HepG2 (cell line): ENCODE measurements at regions not wholly inside any gene's neighbourhood (a gene's known extent, or its start where the extent isn't known, plus 50 kb on each side); places are given as distances from the start of the nearest gene placed in this dataset.

ENCODE experiments used
- ATAC-seq: fragments of 200-7000 bp; cut with Tn5 transposase; 3 replicates; pipeline ENCODE4 v1.9.1; 2020; ENCODE audit warnings: mild to moderate bottlenecking, moderate library complexity
- BruUV-seq: library from RNA; stranded (reverse); fragments of 400-500 nt; replicated peaks from 2 replicates; lab custom pipeline; 2021; lab: Mats Ljungman, UMichigan
- CTCF ChIA-PET: fragments of 300-600 bp; formaldehyde crosslinking; extraction: SDS; loops from one replicate; lab custom pipeline; 2021; ENCODE audit warnings: low total read pairs, inconsistent platforms, low intra/inter-chr PET ratio; lab: Yijun Ruan, JAX
- POLR2A ChIA-PET: fragments of 350-600 bp; sonication (Branson Sonifier 250); formaldehyde crosslinking; loops from one replicate; lab custom pipeline; 2020; ENCODE audit warnings: antibody characterized with exemption, inconsistent platforms; lab: Yijun Ruan, JAX
- DNase-seq: peaks from one replicate; pipeline ENCODE4 v3.0.0-alpha.2; 2015; ENCODE audit warnings: low spot score
- FAIRE-seq: peaks from 3 replicates; lab custom pipeline; 2011; peaks lifted over from hg19 to GRCh38; lab: Jason Lieb, UNC
- H2AFZ ChIP-seq: one replicate; pipeline ENCODE4 v1.6.1; 2011; ENCODE audit warnings: low read length, inconsistent platforms
- H3K27ac ChIP-seq: fragments of 300-600 bp; 3 replicates; pipeline ENCODE4 v1.8.0; 2011; ENCODE audit warnings: mixed run types, mild to moderate bottlenecking, mixed read lengths, low read length, inconsistent platforms; ENCODE audit not compliant: insufficient read depth; ENCODE audit errors: extremely low read length
- H3K27me3 ChIP-seq, 2 experiments: fragments of 200-600 bp in 1 of 2; 2 replicates in 1 of 2; 3 replicates in 1 of 2; pipeline versions ENCODE4 v1.6.0 to v1.8.0; 2011; ENCODE audit warnings: low read length in 2 of 2, mild to moderate bottlenecking in 2 of 2, moderate library complexity in 2 of 2, inconsistent platforms in 1 of 2; ENCODE audit not compliant: insufficient read depth in 2 of 2, control insufficient read depth in 1 of 2
- H3K36me3 ChIP-seq, 2 experiments: fragments of 200-600 bp in 1 of 2; replicated peaks in 1 of 2; 2 replicates in 1 of 2; 3 replicates in 1 of 2; pipeline versions ENCODE4 v1.5.1 to v1.8.0; 2011; ENCODE audit warnings: low read length in 2 of 2, inconsistent platforms in 1 of 2; ENCODE audit not compliant: insufficient read depth in 2 of 2, control insufficient read depth in 1 of 2
- H3K4me1 ChIP-seq: 2 replicates; pipeline ENCODE4 v1.5.1; 2012; ENCODE audit warnings: low read length, inconsistent platforms; ENCODE audit not compliant: insufficient read depth
- H3K4me2 ChIP-seq: 2 replicates; pipeline ENCODE4 v1.6.0; 2011; ENCODE audit warnings: low read depth, low read length, inconsistent platforms
- H3K4me3 ChIP-seq, 3 experiments: fragments of 200-600 bp in 1 of 3; sonication (generic), shearing (Covaris generic) in 1 of 3; replicated peaks in 1 of 3; 2 replicates each; pipeline ENCODE4 v1.5.1; 2011 to 2016; ENCODE audit warnings: low read length in 3 of 3, inconsistent platforms in 2 of 3, low read depth in 2 of 3, mild to moderate bottlenecking in 2 of 3, control low read depth in 1 of 3, mixed read lengths in 1 of 3; ENCODE audit not compliant: insufficient read depth in 1 of 3
- H3K79me2 ChIP-seq: one replicate; pipeline ENCODE4 v1.6.1; 2011; ENCODE audit warnings: low read length, inconsistent platforms; ENCODE audit not compliant: insufficient read depth
- H3K9ac ChIP-seq: 2 replicates; pipeline ENCODE4 v1.6.0; 2011; ENCODE audit warnings: mild to moderate bottlenecking, low read depth, low read length, inconsistent platforms; ENCODE audit not compliant: insufficient read depth
- H3K9me3 ChIP-seq: 2 replicates; pipeline ENCODE4 v1.5.1; 2012; ENCODE audit warnings: mild to moderate bottlenecking, low read length
- H4K20me1 ChIP-seq: 2 replicates; pipeline ENCODE4 v1.6.0; 2011; ENCODE audit warnings: inconsistent platforms, mild to moderate bottlenecking, low read length, moderate library complexity; ENCODE audit not compliant: insufficient read depth
- ARHGAP35 ChIP-seq: sonication (generic); formaldehyde crosslinking; IDR thresholded peaks from 2 replicates; pipeline ENCODE4 v1.9.0; 2022; ENCODE audit warnings: mild to moderate bottlenecking, inconsistent platforms, moderate library complexity, missing genetic modification reagents, borderline replicate concordance
- BORCS8-MEF2B ChIP-seq: sonication (generic); formaldehyde crosslinking; IDR thresholded peaks from 2 replicates; pipeline ENCODE4 v1.8.0; 2022; ENCODE audit warnings: mild to moderate bottlenecking, missing genetic modification reagents
- HOXA7 ChIP-seq: sonication (generic); formaldehyde crosslinking; IDR thresholded peaks from 2 replicates; pipeline ENCODE4 v1.8.1; 2022; ENCODE audit warnings: mild to moderate bottlenecking, missing genetic modification reagents, moderate library complexity
- MEIS1 ChIP-seq: sonication (generic); formaldehyde crosslinking; IDR thresholded peaks from 2 replicates; pipeline ENCODE4 v1.9.0; 2021; ENCODE audit warnings: mild to moderate bottlenecking, missing genetic modification reagents, moderate library complexity, borderline replicate concordance
- PRDM15 ChIP-seq: sonication (generic); formaldehyde crosslinking; IDR thresholded peaks from 2 replicates; pipeline ENCODE4 v1.4.0; 2020; ENCODE audit warnings: missing genetic modification reagents
- PREB ChIP-seq: sonication (generic); formaldehyde crosslinking; IDR thresholded peaks from 2 replicates; pipeline ENCODE4 v1.4.0; 2020; ENCODE audit warnings: missing genetic modification reagents
- SMAD9 ChIP-seq: sonication (generic); formaldehyde crosslinking; IDR thresholded peaks from 2 replicates; pipeline ENCODE4 v1.5.1; 2020; ENCODE audit warnings: mild to moderate bottlenecking, missing genetic modification reagents
- SOX6 ChIP-seq, 2 experiments: fragments of 450-650 bp in 1 of 2; sonication (generic) in 1 of 2; formaldehyde crosslinking in 1 of 2; IDR thresholded peaks; 2 replicates each; pipeline versions ENCODE4 v1.4.0 to v1.6.1; 2017 to 2020; ENCODE audit warnings: antibody characterized with exemption in 1 of 2, mild to moderate bottlenecking in 1 of 2, missing genetic modification reagents in 1 of 2
- ZBTB7A ChIP-seq: sonication (generic); formaldehyde crosslinking; IDR thresholded peaks from 2 replicates; pipeline ENCODE4 v1.8.0; 2022; ENCODE audit warnings: mild to moderate bottlenecking, missing genetic modification reagents
- ZNF382 ChIP-seq: sonication (generic); formaldehyde crosslinking; IDR thresholded peaks from 2 replicates; pipeline ENCODE4 v1.5.0; 2020; ENCODE audit warnings: missing genetic modification reagents, mild to moderate bottlenecking, borderline replicate concordance
- ZNF484 ChIP-seq: sonication (generic); formaldehyde crosslinking; IDR thresholded peaks from 2 replicates; pipeline ENCODE4 v1.5.1; 2020; ENCODE audit warnings: mild to moderate bottlenecking, low read depth, missing genetic modification reagents, borderline replicate concordance
- ZNF510 ChIP-seq: sonication (generic); formaldehyde crosslinking; IDR thresholded peaks from 2 replicates; pipeline ENCODE4 v1.4.0; 2020; ENCODE audit warnings: low read depth, mild to moderate bottlenecking, missing genetic modification reagents
- ZNF747 ChIP-seq: sonication (generic); formaldehyde crosslinking; IDR thresholded peaks from 2 replicates; pipeline ENCODE4 v1.8.1; 2023; ENCODE audit warnings: missing genetic modification reagents, mild to moderate bottlenecking, borderline replicate concordance
- WGBS: methylation state at CpG from one replicate; pipeline ENCODE4 v1.1.6; 2017; ENCODE audit warnings: low lambda C conversion rate; 5-methylcytosine and 5-hydroxymethylcytosine counted together
- in situ Hi-C: cut with HindIII; loops from 2 replicates; pipeline ENCODE4 v1.10.0; 2017; ENCODE audit warnings: low pct_unique_long_range_greater_than_20kb; ENCODE audit not compliant: extremely low pct_ligation_motif_present
- intact Hi-C: fragments of 100-400 bp; cut with micrococcal nuclease; formaldehyde crosslinking; loops from one replicate; pipeline ENCODE4 v1.10.0; 2022; ENCODE audit not compliant: unreplicated experiment
- TF ChIP-seq, protein P1 (sequence below): sonication (generic); formaldehyde crosslinking; IDR thresholded peaks from 2 replicates; pipeline ENCODE4 v1.4.0; 2020; ENCODE audit warnings: mild to moderate bottlenecking, missing genetic modification reagents
- TF ChIP-seq, protein P2 (sequence below): sonication (generic); formaldehyde crosslinking; IDR thresholded peaks from 2 replicates; pipeline ENCODE4 v1.5.0; 2020; ENCODE audit warnings: mild to moderate bottlenecking, missing genetic modification reagents, borderline replicate concordance
- TF ChIP-seq, protein P3 (sequence below): sonication (generic); formaldehyde crosslinking; IDR thresholded peaks from 2 replicates; pipeline ENCODE4 v1.8.0; 2022; ENCODE audit warnings: missing genetic modification reagents, mild to moderate bottlenecking, inconsistent platforms, borderline replicate concordance

GRCh38 chr12:124450376-124450750 is 117.0 kb downstream of the NCOR2 start:
- H2AFZ ChIP-seq: no peak overlapping the region
- BruUV-seq: no TSS peak
- ChIA-PET CTCF (no interaction called here), POLR2A (no interaction called here)
- no peak overlapping the region for H3K4me3 ChIP-seq
- in situ Hi-C loops (no loop called here), intact Hi-C loops (no loop called here)
- no peaks in the 10 kb centered on the region for H3K4me1 ChIP-seq
- no peaks in the 10 kb centered on the region for H3K27me3 ChIP-seq
- no peaks in the 10 kb centered on the region for H4K20me1 ChIP-seq
- H3K79me2 ChIP-seq: no peaks in the 10 kb centered on the region
- no peak overlapping the region for H3K4me2 ChIP-seq
- H3K27ac ChIP-seq: no peak overlapping the region
- DNase-seq: no peak
- FAIRE-seq: no peak
- H3K36me3 ChIP-seq: peaks cover under 1 to 17% of the 10 kb centered on the region in 2 experiments
- H3K9ac ChIP-seq: no peak overlapping the region
- 98% methylated on average over 14 of the region's 15 CpGs for whole genome bisulfite sequencing
- ATAC-seq: no peak
- no peaks in the 10 kb centered on the region for H3K9me3 ChIP-seq
- TF ChIP-seq ZBTB7A (no peak), HOXA7 (CRISPR knock-in tag) (no peak), SOX6 (IDR thresholded peaks at IDR 0.05) (no peak), SOX6 (CRISPR knock-in tag; IDR thresholded peaks at IDR 0.05) (no peak), ZNF747 (CRISPR knock-in tag) (no peak), MEIS1 (CRISPR knock-in tag) (no peak), PREB (CRISPR knock-in tag) (no peak), ARHGAP35 (CRISPR knock-in tag) (no peak), ZNF382 (CRISPR knock-in tag) (no peak), PRDM15 (CRISPR knock-in tag) (no peak), ZNF484 (CRISPR knock-in tag) (no peak), BORCS8-MEF2B (CRISPR knock-in tag) (no peak), ZNF510 (no peak), SMAD9 (CRISPR knock-in tag) (no peak)
- TF ChIP-seq, protein P1, sequence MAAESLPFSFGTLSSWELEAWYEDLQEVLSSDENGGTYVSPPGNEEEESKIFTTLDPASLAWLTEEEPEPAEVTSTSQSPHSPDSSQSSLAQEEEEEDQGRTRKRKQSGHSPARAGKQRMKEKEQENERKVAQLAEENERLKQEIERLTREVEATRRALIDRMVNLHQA (CRISPR knock-in tag): no peak
- TF ChIP-seq, protein P2, sequence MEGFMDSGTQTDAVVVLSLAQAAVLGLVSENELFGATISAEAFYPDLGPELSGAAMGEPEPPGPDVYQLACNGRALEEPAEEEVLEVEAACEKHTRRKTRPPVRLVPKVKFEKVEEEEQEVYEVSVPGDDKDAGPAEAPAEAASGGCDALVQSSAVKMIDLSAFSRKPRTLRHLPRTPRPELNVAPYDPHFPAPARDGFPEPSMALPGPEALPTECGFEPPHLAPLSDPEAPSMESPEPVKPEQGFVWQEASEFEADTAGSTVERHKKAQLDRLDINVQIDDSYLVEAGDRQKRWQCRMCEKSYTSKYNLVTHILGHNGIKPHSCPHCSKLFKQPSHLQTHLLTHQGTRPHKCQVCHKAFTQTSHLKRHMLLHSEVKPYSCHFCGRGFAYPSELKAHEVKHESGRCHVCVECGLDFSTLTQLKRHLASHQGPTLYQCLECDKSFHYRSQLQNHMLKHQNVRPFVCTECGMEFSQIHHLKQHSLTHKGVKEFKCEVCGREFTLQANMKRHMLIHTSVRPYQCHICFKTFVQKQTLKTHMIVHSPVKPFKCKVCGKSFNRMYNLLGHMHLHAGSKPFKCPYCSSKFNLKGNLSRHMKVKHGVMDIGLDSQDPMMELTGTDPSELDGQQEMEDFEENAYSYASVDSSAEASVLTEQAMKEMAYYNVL (CRISPR knock-in tag): no peak
- TF ChIP-seq, protein P3, sequence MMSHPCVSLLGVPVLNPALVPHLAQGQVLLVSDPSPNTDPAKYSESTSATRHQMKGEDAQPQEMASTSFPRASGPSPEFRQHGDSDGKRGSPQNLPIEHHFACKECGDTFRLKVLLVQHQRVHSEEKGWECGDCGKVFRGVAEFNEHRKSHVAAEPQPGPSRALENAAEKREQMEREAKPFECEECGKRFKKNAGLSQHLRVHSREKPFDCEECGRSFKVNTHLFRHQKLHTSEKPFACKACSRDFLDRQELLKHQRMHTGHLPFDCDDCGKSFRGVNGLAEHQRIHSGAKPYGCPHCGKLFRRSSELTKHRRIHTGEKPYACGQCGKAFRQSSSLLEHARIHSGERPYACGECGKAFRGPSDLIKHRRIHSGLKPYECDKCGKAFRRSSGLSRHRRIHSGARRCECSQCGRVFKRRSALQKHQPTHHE (CRISPR knock-in tag): no peak
